IMR-90 (cell line): ENCODE measurements at regions not wholly inside any gene's neighbourhood (a gene's known extent, or its start where the extent isn't known, plus 50 kb on each side); places are given as distances from the start of the nearest gene placed in this dataset.

Experiments
- ATAC-seq: fragments of 200-7000 bp; cut with Tn5 transposase; 2 replicates; pipeline ENCODE4 v1.9.1; 2020; ENCODE audit warnings: low read depth, mild to moderate bottlenecking, moderate library complexity
- BruUV-seq: library from RNA; stranded (reverse); fragments of 400-500 nt; replicated peaks from 2 replicates; lab custom pipeline; 2021; lab: Mats Ljungman, UMichigan
- CTCF ChIA-PET: fragments of 300-600 bp; formaldehyde crosslinking; extraction: SDS; loops from one replicate; lab custom pipeline; 2021; ENCODE audit warnings: antibody characterized with exemption; lab: Yijun Ruan, JAX
- POLR2A ChIA-PET: fragments of 300-600 bp; sonication (Branson Sonifier 250); formaldehyde crosslinking; loops from one replicate; lab custom pipeline; 2022; ENCODE audit warnings: antibody characterized with exemption; ENCODE audit not compliant: unreplicated experiment; lab: Charles Lee
- DNase-seq: peaks from one replicate; pipeline ENCODE4 v3.0.0; 2013
- H2AFZ ChIP-seq: replicated peaks from 2 replicates; pipeline ENCODE3; 2013; ENCODE audit warnings: low read length, mild to moderate bottlenecking; ENCODE audit not compliant: poor library complexity
- H2AK5ac ChIP-seq: 2 replicates; pipeline ENCODE4 v1.6.1; 2013; ENCODE audit warnings: low read depth, low read length, inconsistent platforms
- H2AK9ac ChIP-seq: replicated peaks from 2 replicates; pipeline ENCODE3; 2013; ENCODE audit warnings: mild to moderate bottlenecking, low read depth, low read length, moderate library complexity; ENCODE audit not compliant: poor library complexity
- H2BK120ac ChIP-seq: 2 replicates; pipeline ENCODE4 v1.6.1; 2013; ENCODE audit warnings: low read depth, low read length, inconsistent platforms
- H2BK15ac ChIP-seq: 3 replicates; pipeline ENCODE4 v1.6.1; 2013; ENCODE audit warnings: low read depth, low read length, inconsistent platforms
- H2BK20ac ChIP-seq: 2 replicates; pipeline ENCODE4 v1.6.1; 2013; ENCODE audit warnings: low read depth, mild to moderate bottlenecking, inconsistent platforms, low read length, moderate library complexity
- H2BK5ac ChIP-seq: 2 replicates; pipeline ENCODE4 v1.6.1; 2013; ENCODE audit warnings: mild to moderate bottlenecking, low read depth, low read length, inconsistent platforms; ENCODE audit not compliant: poor library complexity, severe bottlenecking
- H3K14ac ChIP-seq: replicated peaks from 2 replicates; pipeline ENCODE4 v1.6.1; 2013; ENCODE audit warnings: low read depth, low read length, inconsistent platforms
- H3K18ac ChIP-seq: 2 replicates; pipeline ENCODE4 v1.6.1; 2013; ENCODE audit warnings: low read depth, low read length, control low read depth
- H3K23ac ChIP-seq: 2 replicates; pipeline ENCODE4 v1.6.1; 2013; ENCODE audit warnings: low read depth, low read length, inconsistent platforms
- H3K27ac ChIP-seq: 2 replicates; pipeline ENCODE4 v1.5.1; 2013; ENCODE audit warnings: mild to moderate bottlenecking, control low read depth, low read length; ENCODE audit not compliant: insufficient read depth
- H3K27me3 ChIP-seq: 2 replicates; pipeline ENCODE4 v1.6.1; 2013; ENCODE audit warnings: low read length; ENCODE audit not compliant: control insufficient read depth, insufficient read depth
- H3K36me3 ChIP-seq: 2 replicates; pipeline ENCODE4 v1.6.1; 2013; ENCODE audit warnings: low read length, mixed read lengths; ENCODE audit not compliant: control insufficient read depth, insufficient read depth
- H3K4ac ChIP-seq: 2 replicates; pipeline ENCODE4 v1.6.1; 2013; ENCODE audit warnings: low read depth, low read length, inconsistent platforms
- H3K4me1 ChIP-seq: 2 replicates; pipeline ENCODE4 v1.6.1; 2013; ENCODE audit warnings: low read length, mixed read lengths; ENCODE audit not compliant: control insufficient read depth, insufficient read depth
- H3K4me2 ChIP-seq: 2 replicates; pipeline ENCODE4 v1.6.1; 2013; ENCODE audit warnings: low read depth, mild to moderate bottlenecking, control low read depth, low read length, moderate library complexity
- H3K4me3 ChIP-seq: 2 replicates; pipeline ENCODE4 v1.5.1; 2013; ENCODE audit warnings: low read depth, mild to moderate bottlenecking, control low read depth, low read length, moderate library complexity; ENCODE audit not compliant: insufficient read depth
- H3K56ac ChIP-seq: 2 replicates; pipeline ENCODE4 v1.6.1; 2013; ENCODE audit warnings: low read length, inconsistent platforms; ENCODE audit not compliant: insufficient read depth; ENCODE audit errors: extremely low read depth
- H3K79me1 ChIP-seq, 2 experiments: 2 replicates each; pipeline ENCODE4 v1.6.1; 2013; ENCODE audit warnings: low read length in 2 of 2, inconsistent platforms in 1 of 2, low read depth in 1 of 2
- H3K9ac ChIP-seq: 2 replicates; pipeline ENCODE4 v1.6.1; 2013; ENCODE audit warnings: low read depth, low read length, control low read depth
- H3K9me1 ChIP-seq: 2 replicates; pipeline ENCODE4 v1.6.1; 2013; ENCODE audit warnings: low read length, inconsistent platforms; ENCODE audit not compliant: insufficient read depth
- H3K9me3 ChIP-seq: 2 replicates; pipeline ENCODE4 v1.6.1; 2013; ENCODE audit warnings: low read length; ENCODE audit not compliant: control insufficient read depth, insufficient read depth
- H4K20me1 ChIP-seq: 2 replicates; pipeline ENCODE4 v1.6.1; 2013; ENCODE audit warnings: low read length, inconsistent platforms; ENCODE audit not compliant: insufficient read depth
- H4K5ac ChIP-seq: 2 replicates; pipeline ENCODE4 v1.6.1; 2013; ENCODE audit warnings: mild to moderate bottlenecking, low read depth, low read length, control low read depth
- H4K8ac ChIP-seq, 2 experiments: 2 replicates each; pipeline ENCODE4 v1.6.1; 2013; ENCODE audit warnings: low read depth in 2 of 2, low read length in 2 of 2, control low read depth in 1 of 2, inconsistent platforms in 1 of 2
- H4K91ac ChIP-seq: 2 replicates; pipeline ENCODE4 v1.6.1; 2013; ENCODE audit warnings: low read depth, low read length, inconsistent platforms; ENCODE audit not compliant: insufficient read depth
- ELK1 ChIP-seq: fragments of 150-350 bp; IDR thresholded peaks from 2 replicates; pipeline ENCODE4 v1.6.1; 2016; ENCODE audit warnings: low read depth, mild to moderate bottlenecking, low read length, moderate library complexity, borderline replicate concordance
- FOS ChIP-seq: fragments of 150-350 bp; IDR thresholded peaks from 2 replicates; pipeline ENCODE4 v1.6.1; 2016; ENCODE audit warnings: low read depth, low read length
- WGBS, 2 experiments: methylation state at CpG; one replicate each; pipeline versions ENCODE4 v1.1.5 to v1.1.7; 2013; ENCODE audit warnings: missing lambda C conversion rate in 2 of 2; ENCODE audit not compliant: insufficient read length in 1 of 2; ENCODE audit errors: extremely low coverage in 2 of 2; 5-methylcytosine and 5-hydroxymethylcytosine counted together
- dilution Hi-C: fragments of 300-500 bp; cut with HindIII; formaldehyde crosslinking; loops from one replicate; pipeline ENCODE4 v1.14.3; 2018; ENCODE audit warnings: low sequenced_read_pairs; ENCODE audit not compliant: unreplicated experiment
- in situ Hi-C: fragments of 300-500 bp; cut with MboI; formaldehyde crosslinking; loops from 3 replicates; pipeline ENCODE4 v1.14.3; 2019; ENCODE audit warnings: low sequenced_read_pairs, inconsistent platforms, mixed read lengths
- intact Hi-C: fragments of 100-400 bp; cut with micrococcal nuclease; formaldehyde crosslinking; loops from 2 replicates; pipeline ENCODE4 v1.10.0; 2022

DNA sequence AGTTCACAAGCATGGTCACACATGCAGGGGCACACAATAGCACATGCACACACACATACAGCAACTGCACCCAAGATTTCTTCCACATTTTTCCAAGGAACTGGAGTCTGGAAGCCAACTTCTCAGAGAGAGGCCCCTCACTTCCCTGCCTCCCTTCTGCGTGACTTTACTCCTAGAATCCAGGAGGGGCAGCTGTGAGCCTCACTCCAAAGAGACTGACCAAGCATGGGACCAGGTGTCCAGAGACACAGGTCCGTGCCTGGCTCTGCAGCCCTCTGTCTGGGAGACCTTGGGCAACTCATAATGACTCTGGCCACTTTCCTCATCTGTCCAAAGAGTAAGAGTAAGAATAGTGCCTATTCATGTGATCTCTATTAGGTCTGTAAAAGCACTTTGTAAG lies 104.7 kb upstream of the TMEM132E start:
- dilution Hi-C loops (no loop called here), in situ Hi-C loops (no loop called here), intact Hi-C loops (no loop called here)
- no peak for ATAC-seq
- Histone ChIP-seq H3K9ac (no peak overlapping the region), H2AK9ac (no peak overlapping the region), H3K27ac (no peak overlapping the region), H3K56ac (no peak overlapping the region), H3K23ac (no peak overlapping the region), H2AK5ac (no peak overlapping the region), H3K4me2 (no peak overlapping the region), H3K79me1 (no peaks in the 10 kb centered on the region), H4K8ac (no peak overlapping the region), H2BK120ac (no peak overlapping the region), H3K27me3 (no peaks in the 10 kb centered on the region), H3K4me3 (no peak overlapping the region), H2BK20ac (no peak overlapping the region), H3K36me3 (no peaks in the 10 kb centered on the region), H4K20me1 (no peaks in the 10 kb centered on the region), H3K18ac (no peak overlapping the region), H2BK15ac (no peak overlapping the region), H3K14ac (no peak overlapping the region), H4K91ac (no peak overlapping the region), H2BK5ac (no peak overlapping the region), H4K5ac (no peak overlapping the region), H3K9me3 (no peaks in the 10 kb centered on the region), H3K9me1 (no peaks in the 10 kb centered on the region; the same call in 1 of the 2 replicates), H3K4ac (no peak overlapping the region), H2AFZ (no peak overlapping the region), H3K4me1 (no peaks in the 10 kb centered on the region)
- ChIA-PET CTCF (no interaction called here), POLR2A (no interaction called here)
- DNase-seq: no peak
- BruUV-seq: no TSS peak
- TF ChIP-seq FOS: no peak
- TF ChIP-seq ELK1: no peak
- WGBS, 2 experiments: 33% methylated on average over 1 of the region's 2 CpGs; no CpG with 5 or more reads in 1 of the 2 experiments
